PFSK-1 (cell line): ENCODE measurements at regions not wholly inside any gene's neighbourhood (a gene's known extent, or its start where the extent isn't known, plus 50 kb on each side); places are given as distances from the start of the nearest gene placed in this dataset.

Experiments
- POLR2AphosphoS5 ChIP-seq: IDR thresholded peaks from 2 replicates; pipeline ENCODE4 v1.6.1; 2012; ENCODE audit warnings: low read depth, mild to moderate bottlenecking, control low read depth, low read length, moderate library complexity
- SIN3A ChIP-seq: IDR thresholded peaks from 2 replicates; pipeline ENCODE4 v1.6.1; 2012; ENCODE audit warnings: mild to moderate bottlenecking, low read length, moderate library complexity, borderline replicate concordance; ENCODE audit not compliant: insufficient read depth
- TAF1 ChIP-seq: IDR thresholded peaks from 2 replicates; pipeline ENCODE4 v1.6.1; 2012; ENCODE audit warnings: low read length, control low read depth, borderline replicate concordance; ENCODE audit not compliant: insufficient read depth

DNA sequence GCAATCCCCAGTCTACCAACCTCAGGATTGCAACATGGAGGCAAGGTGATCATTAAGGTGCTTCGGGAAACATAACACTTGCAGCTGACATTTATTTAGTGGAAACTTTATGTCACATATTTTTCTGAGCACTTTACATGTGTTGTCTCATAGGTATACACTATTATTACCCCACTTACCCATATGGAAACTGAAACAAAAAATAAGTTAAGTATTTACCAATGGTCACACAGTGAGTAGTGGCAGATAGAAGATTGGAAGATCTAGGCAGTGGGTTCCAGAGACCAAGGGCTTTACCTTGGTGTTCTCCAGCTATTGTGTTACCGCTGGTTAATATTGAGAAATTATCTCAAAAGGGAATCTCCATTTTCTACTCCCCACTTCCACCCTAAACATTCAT lies 1279.1 kb upstream of the SORCS1 start:
- TF ChIP-seq TAF1 (no peak), SIN3A (no peak), POLR2AphosphoS5 (no peak)
